A549 (cell line): ENCODE measurements at regions not wholly inside any gene's neighbourhood (a gene's known extent, or its start where the extent isn't known, plus 50 kb on each side); places are given as distances from the start of the nearest gene placed in this dataset.

Experiments
- ATAC-seq, 2 experiments: fragments of 200-7000 bp in 1 of 2; fragments of >200 bp in 1 of 2; cut with Nextera tagmentation in 1 of 2; cut with Tn5 transposase in 1 of 2; 3 replicates each; pipeline versions ENCODE4 v1.8.0 to v1.9.1; 2018 to 2020; ENCODE audit warnings: mild to moderate bottlenecking in 1 of 2, moderate library complexity in 1 of 2
- CTCF ChIA-PET: fragments of 300-600 bp; sonication (Branson Sonifier 250); formaldehyde crosslinking; extraction: SDS; loops from one replicate; lab custom pipeline; 2021; ENCODE audit warnings: antibody characterized with exemption, inconsistent platforms; lab: Yijun Ruan, JAX
- POLR2A ChIA-PET: fragments of 350-600 bp; formaldehyde crosslinking; extraction: SDS; loops from one replicate; lab custom pipeline; 2021; ENCODE audit warnings: antibody characterized with exemption, inconsistent platforms; lab: Yijun Ruan, JAX
- DNase-seq, 2 experiments: peaks; one replicate each; pipeline versions ENCODE4 v3.0.0 to v3.0.0-alpha.2; 2011 to 2016; ENCODE audit warnings: low read depth in 1 of 2, low spot score in 1 of 2
- FAIRE-seq: peaks from 2 replicates; lab custom pipeline; 2011; peaks lifted over from hg19 to GRCh38; lab: Jason Lieb, UNC
- H3K27ac ChIP-seq, 2 experiments: fragments of >200 bp; sonication (Bioruptor Twin); formaldehyde crosslinking; 3 replicates each; pipeline ENCODE4 v1.5.1; 2016 to 2017
- H3K4me1 ChIP-seq: fragments of >200 bp; sonication (Bioruptor Twin); formaldehyde crosslinking; 3 replicates; pipeline ENCODE4 v1.6.1; 2016
- H3K4me2 ChIP-seq: fragments of >200 bp; sonication (Bioruptor Twin); formaldehyde crosslinking; 3 replicates; pipeline ENCODE4 v1.6.1; 2016
- H3K4me3 ChIP-seq: fragments of >200 bp; sonication (Bioruptor Twin); formaldehyde crosslinking; 3 replicates; pipeline ENCODE4 v1.5.1; 2016
- H3K9me3 ChIP-seq: fragments of >200 bp; sonication (Bioruptor Twin); formaldehyde crosslinking; 3 replicates; pipeline ENCODE4 v1.6.1; 2016
- FOSB ChIP-seq: fragments of 250-450 bp; sonication (Bioruptor Pico); IDR thresholded peaks from 2 replicates; pipeline ENCODE4 v1.5.0; 2020; ENCODE audit warnings: mild to moderate bottlenecking, moderate library complexity
- HOXA7 ChIP-seq: fragments of 250-450 bp; sonication (Bioruptor Pico); IDR thresholded peaks from 2 replicates; pipeline ENCODE4 v1.5.0; 2020; ENCODE audit warnings: mild to moderate bottlenecking, moderate library complexity
- MAZ ChIP-seq: fragments of 150-350 bp; IDR thresholded peaks from 2 replicates; pipeline ENCODE4 v1.6.1; 2014; ENCODE audit warnings: antibody characterized with exemption, low read depth, low read length, borderline replicate concordance
- MYC ChIP-seq: IDR thresholded peaks from 2 replicates; pipeline ENCODE4 v1.6.1; 2012; ENCODE audit warnings: mild to moderate bottlenecking, inconsistent platforms, low read length, improper control_type of control experiment, borderline replicate concordance
- POLR2AphosphoS2 ChIP-seq: conservative IDR thresholded peaks from 2 replicates; pipeline ENCODE4 v1.6.1; 2012; ENCODE audit warnings: low read length, improper control_type of control experiment, inconsistent platforms
- RARB ChIP-seq: fragments of 250-450 bp; sonication (Bioruptor Pico); IDR thresholded peaks from 2 replicates; pipeline ENCODE4 v1.8.0; 2021; ENCODE audit warnings: mild to moderate bottlenecking, moderate library complexity
- TFCP2L1 ChIP-seq: fragments of 250-450 bp; sonication (Bioruptor Pico); IDR thresholded peaks from 2 replicates; pipeline ENCODE4 v1.5.0; 2021; ENCODE audit warnings: mild to moderate bottlenecking
- ZC3H11A ChIP-seq: fragments of 450-650 bp; IDR thresholded peaks from 2 replicates; pipeline ENCODE4 v1.6.1; 2014; ENCODE audit warnings: antibody characterized with exemption, mild to moderate bottlenecking
- ZSCAN20 ChIP-seq: fragments of 250-450 bp; sonication (Bioruptor Pico); IDR thresholded peaks from 2 replicates; pipeline ENCODE4 v1.8.0; 2022; ENCODE audit warnings: mild to moderate bottlenecking, moderate library complexity
- small RNA-seq, 6 experiments: library from RNA; depleted of rRNA; stranded (forward); fragments of <200 nt; gene quantifications; one replicate each; pipeline ENCODE3, GENCODE V24; 2012
- TF ChIP-seq, protein P1 (sequence below): IDR thresholded peaks from 2 replicates; pipeline ENCODE4 v1.6.1; 2012
- TF ChIP-seq, protein P2 (sequence below): fragments of >200 bp; sonication (Bioruptor Twin); formaldehyde crosslinking; IDR thresholded peaks from 3 replicates; pipeline ENCODE4 v1.5.1; 2016
- TF ChIP-seq, protein P3 (sequence below): fragments of 450-650 bp; IDR thresholded peaks from 2 replicates; pipeline ENCODE4 v1.6.1; 2014; ENCODE audit warnings: antibody characterized with exemption
- TF ChIP-seq, protein P4 (sequence below): IDR thresholded peaks from 2 replicates; pipeline ENCODE4 v1.6.1; 2012; ENCODE audit warnings: low read depth, borderline replicate concordance

DNA sequence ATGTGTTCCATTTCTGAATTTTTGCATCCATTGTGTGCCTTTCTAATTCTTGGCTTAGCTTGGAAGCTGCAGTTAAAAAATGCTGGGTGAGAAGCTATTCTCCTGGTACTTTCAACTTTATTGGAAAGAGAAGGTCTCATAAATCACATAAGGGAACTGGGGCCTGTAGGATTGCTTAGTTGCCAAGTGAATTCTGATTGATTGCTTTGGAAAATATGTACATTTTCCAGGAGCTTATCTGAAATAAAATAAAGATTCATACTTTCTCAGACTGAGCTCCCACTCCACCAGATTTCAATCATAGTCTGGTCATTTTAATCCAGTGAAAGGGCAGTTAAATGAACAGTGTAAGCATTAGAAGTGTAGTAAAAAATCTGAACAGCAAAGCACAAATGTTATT, 50.0 kb upstream of the PRICKLE1 start:
- ChIA-PET POLR2A (no interaction called here), CTCF (interaction anchor here (0.8 to 1.7 kb wide), 3 partner anchors 9 to 14 kb away, joined by 3 to 4 read pairs (median 3); no protein-coding TSS in a partner anchor)
- FAIRE-seq (no peak), DNase-seq (no peak), ATAC-seq (no peak)
- no peak overlapping the region for H3K4me2 ChIP-seq
- no peak overlapping the region for H3K4me3 ChIP-seq
- H3K27ac ChIP-seq, result no peak overlapping the region
- no peaks in the 10 kb centered on the region for H3K9me3 ChIP-seq
- H3K4me1 ChIP-seq, result no peaks in the 10 kb centered on the region
- TF ChIP-seq HOXA7 (CRISPR knock-in tag) (no peak), ZSCAN20 (no peak), MAZ (no peak), MYC (no peak), ZC3H11A (no peak), FOSB (CRISPR knock-in tag) (no peak), POLR2AphosphoS2 (no peak), TFCP2L1 (CRISPR knock-in tag) (no peak), RARB (CRISPR knock-in tag) (no peak)
- TF ChIP-seq, protein P1, sequence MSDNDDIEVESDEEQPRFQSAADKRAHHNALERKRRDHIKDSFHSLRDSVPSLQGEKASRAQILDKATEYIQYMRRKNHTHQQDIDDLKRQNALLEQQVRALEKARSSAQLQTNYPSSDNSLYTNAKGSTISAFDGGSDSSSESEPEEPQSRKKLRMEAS, result no peak
- TF ChIP-seq, protein P2, sequence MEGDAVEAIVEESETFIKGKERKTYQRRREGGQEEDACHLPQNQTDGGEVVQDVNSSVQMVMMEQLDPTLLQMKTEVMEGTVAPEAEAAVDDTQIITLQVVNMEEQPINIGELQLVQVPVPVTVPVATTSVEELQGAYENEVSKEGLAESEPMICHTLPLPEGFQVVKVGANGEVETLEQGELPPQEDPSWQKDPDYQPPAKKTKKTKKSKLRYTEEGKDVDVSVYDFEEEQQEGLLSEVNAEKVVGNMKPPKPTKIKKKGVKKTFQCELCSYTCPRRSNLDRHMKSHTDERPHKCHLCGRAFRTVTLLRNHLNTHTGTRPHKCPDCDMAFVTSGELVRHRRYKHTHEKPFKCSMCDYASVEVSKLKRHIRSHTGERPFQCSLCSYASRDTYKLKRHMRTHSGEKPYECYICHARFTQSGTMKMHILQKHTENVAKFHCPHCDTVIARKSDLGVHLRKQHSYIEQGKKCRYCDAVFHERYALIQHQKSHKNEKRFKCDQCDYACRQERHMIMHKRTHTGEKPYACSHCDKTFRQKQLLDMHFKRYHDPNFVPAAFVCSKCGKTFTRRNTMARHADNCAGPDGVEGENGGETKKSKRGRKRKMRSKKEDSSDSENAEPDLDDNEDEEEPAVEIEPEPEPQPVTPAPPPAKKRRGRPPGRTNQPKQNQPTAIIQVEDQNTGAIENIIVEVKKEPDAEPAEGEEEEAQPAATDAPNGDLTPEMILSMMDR, result no peak
- TF ChIP-seq, protein P3, sequence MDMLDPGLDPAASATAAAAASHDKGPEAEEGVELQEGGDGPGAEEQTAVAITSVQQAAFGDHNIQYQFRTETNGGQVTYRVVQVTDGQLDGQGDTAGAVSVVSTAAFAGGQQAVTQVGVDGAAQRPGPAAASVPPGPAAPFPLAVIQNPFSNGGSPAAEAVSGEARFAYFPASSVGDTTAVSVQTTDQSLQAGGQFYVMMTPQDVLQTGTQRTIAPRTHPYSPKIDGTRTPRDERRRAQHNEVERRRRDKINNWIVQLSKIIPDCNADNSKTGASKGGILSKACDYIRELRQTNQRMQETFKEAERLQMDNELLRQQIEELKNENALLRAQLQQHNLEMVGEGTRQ, result no peak
- TF ChIP-seq, protein P4, sequence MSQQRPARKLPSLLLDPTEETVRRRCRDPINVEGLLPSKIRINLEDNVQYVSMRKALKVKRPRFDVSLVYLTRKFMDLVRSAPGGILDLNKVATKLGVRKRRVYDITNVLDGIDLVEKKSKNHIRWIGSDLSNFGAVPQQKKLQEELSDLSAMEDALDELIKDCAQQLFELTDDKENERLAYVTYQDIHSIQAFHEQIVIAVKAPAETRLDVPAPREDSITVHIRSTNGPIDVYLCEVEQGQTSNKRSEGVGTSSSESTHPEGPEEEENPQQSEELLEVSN, result no peak

Small RNA genes in the stretch of these regions (small RNA-seq; reads per million reads assigned to genes)
- 0 reads per million in 6 experiments for gene MRPS36P5
- gene RPS27P21, result 0 reads per million in 6 experiments
